GM12875 (cell line): ENCODE measurements at regions not wholly inside any gene's neighbourhood (a gene's known extent, or its start where the extent isn't known, plus 50 kb on each side); places are given as distances from the start of the nearest gene placed in this dataset.

Experiments
- H3K4me3 ChIP-seq: one replicate; pipeline ENCODE4 v1.5.1; 2011; ENCODE audit warnings: low read depth, low read length, control low read depth
- CTCF ChIP-seq: IDR thresholded peaks from 2 replicates; pipeline ENCODE4 v1.5.1; 2011; ENCODE audit warnings: low read depth, mild to moderate bottlenecking, control low read depth, inconsistent platforms, low read length, moderate library complexity, borderline replicate concordance; ENCODE audit not compliant: insufficient read depth

- TF ChIP-seq CTCF = no peak
- no peak overlapping the region for H3K4me3 ChIP-seq
Measured at GRCh38 chr18:38552732-38553321, 987.2 kb upstream of the CELF4 start.

GRCh38 chr18:38551881-38552280, 986.3 kb upstream of the CELF4 start:
- no peak for TF ChIP-seq CTCF
- H3K4me3 ChIP-seq = no peak overlapping the region

GRCh38 chr18:38545071-38545470, 979.5 kb upstream of the CELF4 start:
- no peak overlapping the region for H3K4me3 ChIP-seq
- TF ChIP-seq CTCF = peak; percentile 30; the same call in 1 of the 2 replicates

- no peak overlapping the region for H3K4me3 ChIP-seq
- TF ChIP-seq CTCF = no peak
Measured at GRCh38 chr18:38539856-38540255, 974.3 kb upstream of the CELF4 start.

- H3K4me3 ChIP-seq = no peak overlapping the region
- TF ChIP-seq CTCF = no peak
Measured at GRCh38 chr18:38539371-38539770, 973.8 kb upstream of the CELF4 start.

GRCh38 chr18:38534073-38534472, 968.5 kb upstream of the CELF4 start:
- no peak overlapping the region for H3K4me3 ChIP-seq
- TF ChIP-seq CTCF = no peak

GRCh38 chr18:38526922-38527321, 961.3 kb upstream of the CELF4 start:
- no peak for TF ChIP-seq CTCF
- H3K4me3 ChIP-seq = no peak overlapping the region
